ENCODE measurements at regions not wholly inside any gene's neighbourhood (a gene's known extent, or its start where the extent isn't known, plus 50 kb on each side); places are given as distances from the start of the nearest gene placed in this dataset.
A peak's percentile ranks its signal among the peaks of the same experiment; 100 is the strongest.

- no CpG with 5 or more reads among the region's 8 CpGs for WGBS, 2 donors (ENCODE audit: extremely low coverage in 2 of 2, insufficient read length in 2 of 2, insufficient replicate concordance in 1 of 2)
- no peak overlapping the region for H2BK5ac ChIP-seq (ENCODE audit: low read length)
Observed at GRCh38 chr5:135242866-135243555, 156.0 kb downstream of the MACROH2A1 start.

GRCh38 chr5:135242021-135242865 is 156.8 kb downstream of the MACROH2A1 start:
- no peak overlapping the region for H3K18ac ChIP-seq (ENCODE audit: low read length)
- no peak for DNase-seq (ENCODE audit: low spot score)
- H3K27me3 ChIP-seq (ENCODE audit: control insufficient read depth in 3 of 3, insufficient read depth in 3 of 3, low read depth in 1 of 3, low read length in 3 of 3) = peaks cover 0 to 7% (median 0%) of the 10 kb centered on the region in 3 experiments
- no peak overlapping the region for H3K27ac ChIP-seq (replicated peaks; ENCODE audit: low read length)
- H3K9me3 ChIP-seq (replicated peaks in 1 of 2; ENCODE audit: control insufficient read depth in 2 of 2, insufficient read depth in 1 of 2, low read depth in 1 of 2, low read length in 2 of 2) = no peaks in the 10 kb centered on the region
- H3K23ac ChIP-seq (ENCODE audit: low read depth, low read length, poor library complexity) = no peak overlapping the region
- no peak overlapping the region for H2BK120ac ChIP-seq (ENCODE audit: low read depth, low read length)
- H3K36me3 ChIP-seq (replicated peaks in 1 of 2; ENCODE audit: control insufficient read depth in 2 of 2, insufficient read depth in 2 of 2, low read length in 2 of 2) = no peaks in the 10 kb centered on the region
- no peak overlapping the region for H3K14ac ChIP-seq (ENCODE audit: low read length)
- no peak overlapping the region for H3K4ac ChIP-seq (ENCODE audit: low read length)
- no peak overlapping the region for H4K91ac ChIP-seq (ENCODE audit: low read depth, low read length, poor library complexity)
- no peak overlapping the region for H3K4me2 ChIP-seq (ENCODE audit: insufficient read depth, low read length, poor library complexity, severe bottlenecking)
- no peak overlapping the region for H4K8ac ChIP-seq (ENCODE audit: low read depth, low read length)
- peaks cover 0 to 21% of the 10 kb centered on the region in 2 donors for H3K4me1 ChIP-seq (ENCODE audit: control insufficient read depth in 2 of 2, insufficient read depth in 1 of 2, low read depth in 1 of 2, low read length in 2 of 2)
- H2BK5ac ChIP-seq (ENCODE audit: low read length) = no peak overlapping the region
- H3K4me3 ChIP-seq (ENCODE audit: low read length in 2 of 2) = no peak overlapping the region
- H3K79me1 ChIP-seq (ENCODE audit: low read depth, low read length) = no peaks in the 10 kb centered on the region
- no peak overlapping the region for H2AK5ac ChIP-seq (ENCODE audit: low read depth, low read length)
- WGBS, 2 donors (ENCODE audit: extremely low coverage in 2 of 2, insufficient read length in 2 of 2, insufficient replicate concordance in 1 of 2) = 100% methylated on average over 2 of the region's 11 CpGs; no CpG with 5 or more reads in 1 of the 2 donors
- H2BK15ac ChIP-seq (ENCODE audit: low read length) = no peak overlapping the region
- H2BK12ac ChIP-seq (ENCODE audit: low read length) = no peak overlapping the region
- H3K9ac ChIP-seq (ENCODE audit: low read depth, low read length, poor library complexity) = no peak overlapping the region
- no peak overlapping the region for H2AFZ ChIP-seq (ENCODE audit: low read length)

More at GRCh38 chr5:135242866-135243555, 156.0 kb downstream of the MACROH2A1 start:
- Histone ChIP-seq H3K9ac (ENCODE audit: low read depth, low read length, poor library complexity) (no peak overlapping the region), H3K4me2 (ENCODE audit: insufficient read depth, low read length, poor library complexity, severe bottlenecking) (no peak overlapping the region), H2AFZ (ENCODE audit: low read length) (no peak overlapping the region), H2BK120ac (ENCODE audit: low read depth, low read length) (no peak overlapping the region), H3K23ac (ENCODE audit: low read depth, low read length, poor library complexity) (peak overlapping the region; percentile 32), H4K91ac (ENCODE audit: low read depth, low read length, poor library complexity) (no peak overlapping the region), H2BK15ac (ENCODE audit: low read length) (no peak overlapping the region), H3K27me3 (ENCODE audit: control insufficient read depth in 3 of 3, insufficient read depth in 3 of 3, low read depth in 1 of 3, low read length in 3 of 3) (no peaks in the 10 kb centered on the region), H3K4ac (ENCODE audit: low read length) (no peak overlapping the region), H3K27ac (replicated peaks; ENCODE audit: low read length) (no peak overlapping the region), H4K8ac (ENCODE audit: low read depth, low read length) (no peak overlapping the region), H3K18ac (ENCODE audit: low read length) (peak overlapping the region; percentile 34), H3K79me1 (ENCODE audit: low read depth, low read length) (no peaks in the 10 kb centered on the region), H2BK12ac (ENCODE audit: low read length) (no peak overlapping the region), H3K4me3 (ENCODE audit: low read length in 2 of 2) (no peak overlapping the region), H3K36me3 (replicated peaks in 1 of 2; ENCODE audit: control insufficient read depth in 2 of 2, insufficient read depth in 2 of 2, low read length in 2 of 2) (no peaks in the 10 kb centered on the region), H3K4me1 (ENCODE audit: control insufficient read depth in 2 of 2, insufficient read depth in 1 of 2, low read depth in 1 of 2, low read length in 2 of 2) (peaks cover 0 to 18% of the 10 kb centered on the region in 2 donors), H3K14ac (ENCODE audit: low read length) (no peak overlapping the region), H2AK5ac (ENCODE audit: low read depth, low read length) (no peak overlapping the region), H3K9me3 (replicated peaks in 1 of 2; ENCODE audit: control insufficient read depth in 2 of 2, insufficient read depth in 1 of 2, low read depth in 1 of 2, low read length in 2 of 2) (no peaks in the 10 kb centered on the region)
- no peak for DNase-seq (ENCODE audit: low spot score)

GRCh38 chr5:135241536-135241935 is 157.5 kb downstream of the MACROH2A1 start:
- no peak overlapping the region for H2BK5ac ChIP-seq (ENCODE audit: low read length)
- no peak overlapping the region for H2BK12ac ChIP-seq (ENCODE audit: low read length)
- H3K27me3 ChIP-seq (ENCODE audit: control insufficient read depth in 3 of 3, insufficient read depth in 3 of 3, low read depth in 1 of 3, low read length in 3 of 3) = peaks cover 0 to 13% (median 0%) of the 10 kb centered on the region in 3 experiments
- no peak overlapping the region for H3K27ac ChIP-seq (replicated peaks; ENCODE audit: low read length)
- no peak overlapping the region for H3K4ac ChIP-seq (ENCODE audit: low read length)
- no peak overlapping the region for H4K8ac ChIP-seq (ENCODE audit: low read depth, low read length)
- no peaks in the 10 kb centered on the region for H3K79me1 ChIP-seq (ENCODE audit: low read depth, low read length)
- no peak overlapping the region for H3K23ac ChIP-seq (ENCODE audit: low read depth, low read length, poor library complexity)
- no peak overlapping the region for H2BK120ac ChIP-seq (ENCODE audit: low read depth, low read length)
- H3K14ac ChIP-seq (ENCODE audit: low read length) = no peak overlapping the region
- H4K91ac ChIP-seq (ENCODE audit: low read depth, low read length, poor library complexity) = no peak overlapping the region
- no peak overlapping the region for H2AK5ac ChIP-seq (ENCODE audit: low read depth, low read length)
- no peak overlapping the region for H2AFZ ChIP-seq (ENCODE audit: low read length)
- DNase-seq (ENCODE audit: low spot score) = no peak
- H3K18ac ChIP-seq (ENCODE audit: low read length) = no peak overlapping the region
- H3K4me2 ChIP-seq (ENCODE audit: insufficient read depth, low read length, poor library complexity, severe bottlenecking) = no peak overlapping the region
- H3K4me1 ChIP-seq (ENCODE audit: control insufficient read depth in 2 of 2, insufficient read depth in 1 of 2, low read depth in 1 of 2, low read length in 2 of 2) = peaks cover 0 to 17% of the 10 kb centered on the region in 2 donors
- no peaks in the 10 kb centered on the region for H3K9me3 ChIP-seq (replicated peaks in 1 of 2; ENCODE audit: control insufficient read depth in 2 of 2, insufficient read depth in 1 of 2, low read depth in 1 of 2, low read length in 2 of 2)
- H3K4me3 ChIP-seq (ENCODE audit: low read length in 2 of 2) = no peak overlapping the region
- no peak overlapping the region for H3K9ac ChIP-seq (ENCODE audit: low read depth, low read length, poor library complexity)
- H2BK15ac ChIP-seq (ENCODE audit: low read length) = no peak overlapping the region
- no peaks in the 10 kb centered on the region for H3K36me3 ChIP-seq (replicated peaks in 1 of 2; ENCODE audit: control insufficient read depth in 2 of 2, insufficient read depth in 2 of 2, low read length in 2 of 2)

- H3K36me3 ChIP-seq (replicated peaks in 1 of 2; ENCODE audit: control insufficient read depth in 2 of 2, insufficient read depth in 2 of 2, low read length in 2 of 2) = no peaks in the 10 kb centered on the region
- no peak overlapping the region for H2AFZ ChIP-seq (ENCODE audit: low read length)
- no CpG with 5 or more reads among the region's 2 CpGs for WGBS, 2 donors (ENCODE audit: extremely low coverage in 2 of 2, insufficient read length in 2 of 2, insufficient replicate concordance in 1 of 2)
- H3K4ac ChIP-seq (ENCODE audit: low read length) = no peak overlapping the region
- H3K18ac ChIP-seq (ENCODE audit: low read length) = no peak overlapping the region
- no peak overlapping the region for H3K4me2 ChIP-seq (ENCODE audit: insufficient read depth, low read length, poor library complexity, severe bottlenecking)
- no peak overlapping the region for H3K27ac ChIP-seq (replicated peaks; ENCODE audit: low read length)
- no peaks in the 10 kb centered on the region for H3K79me1 ChIP-seq (ENCODE audit: low read depth, low read length)
- DNase-seq (ENCODE audit: low spot score) = no peak
- no peaks in the 10 kb centered on the region for H3K9me3 ChIP-seq (replicated peaks in 1 of 2; ENCODE audit: control insufficient read depth in 2 of 2, insufficient read depth in 1 of 2, low read depth in 1 of 2, low read length in 2 of 2)
- no peak overlapping the region for H3K9ac ChIP-seq (ENCODE audit: low read depth, low read length, poor library complexity)
- no peak overlapping the region for H3K23ac ChIP-seq (ENCODE audit: low read depth, low read length, poor library complexity)
- peaks cover 0 to 12% of the 10 kb centered on the region in 2 donors for H3K4me1 ChIP-seq (ENCODE audit: control insufficient read depth in 2 of 2, insufficient read depth in 1 of 2, low read depth in 1 of 2, low read length in 2 of 2)
- no peak overlapping the region for H4K8ac ChIP-seq (ENCODE audit: low read depth, low read length)
- H2BK12ac ChIP-seq (ENCODE audit: low read length) = no peak overlapping the region
- H2BK120ac ChIP-seq (ENCODE audit: low read depth, low read length) = no peak overlapping the region
- no peak overlapping the region for H3K14ac ChIP-seq (ENCODE audit: low read length)
- no peak overlapping the region for H2BK15ac ChIP-seq (ENCODE audit: low read length)
- H2AK5ac ChIP-seq (ENCODE audit: low read depth, low read length) = no peak overlapping the region
- H3K27me3 ChIP-seq (ENCODE audit: control insufficient read depth in 3 of 3, insufficient read depth in 3 of 3, low read depth in 1 of 3, low read length in 3 of 3) = peaks cover 0 to 19% (median 0%) of the 10 kb centered on the region in 3 experiments
- H2BK5ac ChIP-seq (ENCODE audit: low read length) = no peak overlapping the region
- no peak overlapping the region for H4K91ac ChIP-seq (ENCODE audit: low read depth, low read length, poor library complexity)
- H3K4me3 ChIP-seq (ENCODE audit: low read length in 2 of 2) = no peak overlapping the region
Observed at GRCh38 chr5:135240781-135241360, 158.2 kb downstream of the MACROH2A1 start.

Measured in neuronal stem cell (in vitro differentiated cells).